ENCODE measurements at regions not wholly inside any gene's neighbourhood (a gene's known extent, or its start where the extent isn't known, plus 50 kb on each side); places are given as distances from the start of the nearest gene placed in this dataset.

GRCh38 chr13:99653526-99653925 lies 152.3 kb downstream of the TM9SF2 start:
- Histone ChIP-seq H2AFZ (ENCODE audit: low read length) (no peak overlapping the region), H3K27me3 (ENCODE audit: control insufficient read depth in 1 of 2, insufficient read depth in 2 of 2, low read length in 2 of 2) (no peaks in the 10 kb centered on the region), H3K4me3 (replicated peaks in 1 of 3; ENCODE audit: insufficient read depth in 1 of 3, low read depth in 2 of 3, low read length in 3 of 3) (no peak overlapping the region), H3K79me2 (ENCODE audit: insufficient read depth, low read length) (no peaks in the 10 kb centered on the region), H3K9me3 (ENCODE audit: low read length) (no peaks in the 10 kb centered on the region), H3K9ac (ENCODE audit: insufficient read depth, low read depth, low read length) (no peak overlapping the region), H3K4me1 (ENCODE audit: insufficient read depth, low read length) (peaks cover 29% of the 10 kb centered on the region), H3K27ac (ENCODE audit: extremely low read length, insufficient read depth, low read length) (no peak overlapping the region), H3K36me3 (replicated peaks in 1 of 2; ENCODE audit: control insufficient read depth in 1 of 2, insufficient read depth in 2 of 2, low read length in 2 of 2) (no peaks in the 10 kb centered on the region), H3K4me2 (ENCODE audit: low read depth, low read length) (no peak overlapping the region), H4K20me1 (ENCODE audit: insufficient read depth, low read length) (no peaks in the 10 kb centered on the region)
- POLR2A ChIA-PET: no interaction called here
- no TSS peak for BruUV-seq (replicated peaks)
- TF ChIP-seq ZFP62 (CRISPR knock-in tag; IDR thresholded peaks at IDR 0.05) (no peak), ATF7-NPFF (CRISPR knock-in tag; IDR thresholded peaks at IDR 0.05; ENCODE audit: low read depth) (no peak), FOXP4 (CRISPR knock-in tag; IDR thresholded peaks at IDR 0.05) (no peak)
- CTCF ChIA-PET (ENCODE audit: low intra/inter-chr PET ratio, low total read pairs): no interaction called here
- FAIRE-seq (no peak), ATAC-seq (no peak), DNase-seq (ENCODE audit: low spot score) (no peak)
- WGBS (ENCODE audit: low lambda C conversion rate): 61% methylated on average over 2 of the region's 2 CpGs
- in situ Hi-C loops (cut with HindIII; ENCODE audit: extremely low pct_ligation_motif_present, low pct_unique_long_range_greater_than_20kb) (loop anchor here (25.0 kb wide), 3 partner anchors 584 to 1459 kb away; no protein-coding TSS in a partner anchor), intact Hi-C loops (cut with micrococcal nuclease; ENCODE audit: unreplicated experiment) (no loop called here)

DNA sequence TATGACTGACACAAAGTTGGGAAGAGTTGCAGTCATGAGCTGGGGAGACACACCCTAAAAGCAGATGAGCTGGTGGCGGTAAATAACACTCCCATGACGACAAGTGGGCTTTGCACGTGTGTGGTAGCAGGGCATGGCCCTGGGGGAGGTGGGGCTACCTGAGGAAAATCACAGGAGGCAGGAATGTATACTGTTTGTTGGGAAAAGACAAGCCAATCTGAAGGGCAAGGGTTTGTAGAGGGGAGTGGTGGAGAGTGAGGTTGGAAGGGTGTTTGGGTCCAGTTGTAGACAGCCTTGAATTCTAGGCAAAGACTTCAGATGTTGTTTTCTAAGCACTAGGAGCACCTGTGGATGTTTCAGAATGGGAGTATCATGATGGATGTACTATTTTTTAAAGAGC lies 151.6 kb downstream of the TM9SF2 start:
- Histone ChIP-seq H3K4me1 (ENCODE audit: insufficient read depth, low read length) (peaks cover 29% of the 10 kb centered on the region), H4K20me1 (ENCODE audit: insufficient read depth, low read length) (no peaks in the 10 kb centered on the region), H3K36me3 (replicated peaks in 1 of 2; ENCODE audit: control insufficient read depth in 1 of 2, insufficient read depth in 2 of 2, low read length in 2 of 2) (no peaks in the 10 kb centered on the region), H3K27me3 (ENCODE audit: control insufficient read depth in 1 of 2, insufficient read depth in 2 of 2, low read length in 2 of 2) (no peaks in the 10 kb centered on the region), H3K79me2 (ENCODE audit: insufficient read depth, low read length) (no peaks in the 10 kb centered on the region), H3K9ac (ENCODE audit: insufficient read depth, low read depth, low read length) (no peak overlapping the region), H3K27ac (ENCODE audit: extremely low read length, insufficient read depth, low read length) (no peak overlapping the region), H3K9me3 (ENCODE audit: low read length) (no peaks in the 10 kb centered on the region), H3K4me2 (ENCODE audit: low read depth, low read length) (no peak overlapping the region), H2AFZ (ENCODE audit: low read length) (no peak overlapping the region), H3K4me3 (replicated peaks in 1 of 3; ENCODE audit: insufficient read depth in 1 of 3, low read depth in 2 of 3, low read length in 3 of 3) (no peak overlapping the region)
- WGBS (ENCODE audit: low lambda C conversion rate): 73% methylated on average over 3 of the region's 3 CpGs
- DNase-seq (ENCODE audit: low spot score) (no peak), ATAC-seq (no peak), FAIRE-seq (no peak)
- intact Hi-C loops (cut with micrococcal nuclease; ENCODE audit: unreplicated experiment) (no loop called here), in situ Hi-C loops (cut with HindIII; ENCODE audit: extremely low pct_ligation_motif_present, low pct_unique_long_range_greater_than_20kb) (loop anchor here (25.0 kb wide), 3 partner anchors 584 to 1459 kb away; no protein-coding TSS in a partner anchor)
- ChIA-PET CTCF (ENCODE audit: low intra/inter-chr PET ratio, low total read pairs) (no interaction called here), POLR2A (no interaction called here)
- BruUV-seq (replicated peaks): no TSS peak
- TF ChIP-seq, protein P1, sequence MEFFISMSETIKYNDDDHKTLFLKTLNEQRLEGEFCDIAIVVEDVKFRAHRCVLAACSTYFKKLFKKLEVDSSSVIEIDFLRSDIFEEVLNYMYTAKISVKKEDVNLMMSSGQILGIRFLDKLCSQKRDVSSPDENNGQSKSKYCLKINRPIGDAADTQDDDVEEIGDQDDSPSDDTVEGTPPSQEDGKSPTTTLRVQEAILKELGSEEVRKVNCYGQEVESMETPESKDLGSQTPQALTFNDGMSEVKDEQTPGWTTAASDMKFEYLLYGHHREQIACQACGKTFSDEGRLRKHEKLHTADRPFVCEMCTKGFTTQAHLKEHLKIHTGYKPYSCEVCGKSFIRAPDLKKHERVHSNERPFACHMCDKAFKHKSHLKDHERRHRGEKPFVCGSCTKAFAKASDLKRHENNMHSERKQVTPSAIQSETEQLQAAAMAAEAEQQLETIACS (CRISPR knock-in tag; IDR thresholded peaks at IDR 0.05): no peak
- TF ChIP-seq FLYWCH1 (CRISPR knock-in tag; IDR thresholded peaks at IDR 0.05): no peak
- no peak for TF ChIP-seq ZNF569 (CRISPR knock-in tag; IDR thresholded peaks at IDR 0.05; ENCODE audit: borderline replicate concordance)
- no peak for TF ChIP-seq RFXANK (CRISPR knock-in tag; IDR thresholded peaks at IDR 0.05)
